GM23338 (cell line): ENCODE measurements at regions not wholly inside any gene's neighbourhood (a gene's known extent, or its start where the extent isn't known, plus 50 kb on each side); places are given as distances from the start of the nearest gene placed in this dataset.

Source experiments
- ATAC-seq: fragments of 200-7000 bp; cut with Tn5 transposase; 3 replicates; pipeline ENCODE4 v1.9.1; 2020
- DNase-seq: peaks from one replicate; pipeline ENCODE4 v3.0.0-alpha.2; 2015; ENCODE audit warnings: low spot score
- H2AFZ ChIP-seq: fragments of 200-600 bp; sonication (generic); 2 replicates; pipeline ENCODE4 v1.8.0; 2016; ENCODE audit warnings: antibody characterized with exemption, mild to moderate bottlenecking, moderate library complexity
- H3F3A ChIP-seq: fragments of 200-600 bp; sonication (generic); replicated peaks from 2 replicates; pipeline ENCODE4 v1.8.0; 2017; ENCODE audit warnings: antibody characterized with exemption, mixed run types, low read depth
- H3K27ac ChIP-seq: fragments of 200-600 bp; sonication (generic); 2 replicates; pipeline ENCODE4 v1.6.1; 2016; ENCODE audit warnings: low read depth
- H3K27me3 ChIP-seq: fragments of 200-600 bp; sonication (generic); 2 replicates; pipeline ENCODE4 v1.8.0; 2016; ENCODE audit warnings: mild to moderate bottlenecking, mixed run types, moderate library complexity; ENCODE audit not compliant: insufficient read depth
- H3K36me3 ChIP-seq: fragments of 200-600 bp; sonication (generic); 2 replicates; pipeline ENCODE4 v1.8.0; 2016; ENCODE audit warnings: mild to moderate bottlenecking; ENCODE audit not compliant: insufficient read depth
- H3K4me1 ChIP-seq: fragments of 200-600 bp; sonication (generic); 2 replicates; pipeline ENCODE4 v1.8.0; 2016; ENCODE audit warnings: mild to moderate bottlenecking, moderate library complexity; ENCODE audit not compliant: insufficient read depth
- H3K4me2 ChIP-seq: fragments of 200-600 bp; sonication (generic); 2 replicates; pipeline ENCODE4 v1.7.1; 2017; ENCODE audit warnings: mixed run types
- H3K4me3 ChIP-seq: fragments of 200-600 bp; sonication (generic); 2 replicates; pipeline ENCODE4 v1.6.1; 2016; ENCODE audit warnings: mixed run types
- H3K79me2 ChIP-seq: fragments of 200-600 bp; sonication (generic); replicated peaks from 2 replicates; pipeline ENCODE4 v1.8.0; 2017; ENCODE audit warnings: mild to moderate bottlenecking; ENCODE audit not compliant: insufficient read depth
- H3K9me2 ChIP-seq: fragments of 200-600 bp; sonication (generic); 2 replicates; pipeline ENCODE4 v1.8.0; 2017; ENCODE audit not compliant: insufficient read depth
- H4K20me1 ChIP-seq: fragments of 200-600 bp; sonication (generic); replicated peaks from 2 replicates; pipeline ENCODE4 v1.8.0; 2017; ENCODE audit warnings: mild to moderate bottlenecking; ENCODE audit not compliant: insufficient read depth
- H3K27ac Mint-ChIP-seq: 2 replicates; pipeline ENCODE4 v1.8.0; 2020; ENCODE audit warnings: inconsistent platforms, mild to moderate bottlenecking, moderate library complexity, mixed read lengths
- H3K27me3 Mint-ChIP-seq: 3 replicates; pipeline ENCODE4 v1.8.0; 2022; ENCODE audit warnings: low read depth, mild to moderate bottlenecking, moderate library complexity, mixed read lengths, inconsistent platforms; ENCODE audit not compliant: insufficient read depth, poor library complexity
- H3K36me3 Mint-ChIP-seq: 3 replicates; pipeline ENCODE4 v1.8.0; 2021; ENCODE audit warnings: low read depth, mild to moderate bottlenecking, inconsistent platforms, moderate library complexity, mixed read lengths
- H3K4me1 Mint-ChIP-seq: 3 replicates; pipeline ENCODE4 v1.8.0; 2020; ENCODE audit warnings: mild to moderate bottlenecking, inconsistent platforms, mixed read lengths
- H3K4me3 Mint-ChIP-seq: 3 replicates; pipeline ENCODE4 v1.8.0; 2021; ENCODE audit warnings: moderate library complexity, mild to moderate bottlenecking, inconsistent platforms, mixed read lengths
- H3K9me3 Mint-ChIP-seq: 3 replicates; pipeline ENCODE4 v1.8.0; 2020; ENCODE audit warnings: moderate library complexity, mild to moderate bottlenecking, inconsistent platforms, mixed read lengths
- CREB1 ChIP-seq: fragments of 250-450 bp; sonication (Bioruptor Pico); IDR thresholded peaks from 2 replicates; pipeline ENCODE4 v1.5.0; 2020; ENCODE audit warnings: low read depth, mild to moderate bottlenecking, moderate library complexity
- CTCF ChIP-seq, 2 experiments: fragments of 200-600 bp in 1 of 2; sonication (generic) in 1 of 2; conservative IDR thresholded peaks; 2 replicates each; pipeline versions ENCODE4 v1.5.1 to v1.6.1; 2016 to 2017; ENCODE audit warnings: antibody characterized with exemption in 2 of 2, low read depth in 2 of 2, mild to moderate bottlenecking in 2 of 2, moderate library complexity in 1 of 2
- ETS1 ChIP-seq: IDR thresholded peaks from 2 replicates; pipeline ENCODE4 v1.6.1; 2016; ENCODE audit warnings: antibody characterized with exemption
- EZH2phosphoT487 ChIP-seq: fragments of 200-600 bp; sonication (generic); IDR thresholded peaks from one replicate; pipeline ENCODE4 v1.8.1; 2018; ENCODE audit warnings: antibody characterized with exemption; ENCODE audit not compliant: unreplicated experiment
- JUNB ChIP-seq: IDR thresholded peaks from one replicate; pipeline ENCODE4 v1.6.1; 2016; ENCODE audit warnings: antibody characterized with exemption; ENCODE audit not compliant: unreplicated experiment
- NANOG ChIP-seq: IDR thresholded peaks from 2 replicates; pipeline ENCODE4 v1.6.1; 2016; ENCODE audit warnings: antibody characterized with exemption, borderline replicate concordance
- POLR2AphosphoS5 ChIP-seq: IDR thresholded peaks from 2 replicates; pipeline ENCODE4 v1.6.1; 2016; ENCODE audit warnings: antibody characterized with exemption, low read depth
- STAT1 ChIP-seq: IDR thresholded peaks from one replicate; pipeline ENCODE4 v1.6.1; 2016; ENCODE audit warnings: antibody characterized with exemption; ENCODE audit not compliant: unreplicated experiment
- ZNF114 ChIP-seq: fragments of 250-450 bp; sonication (Bioruptor Pico); IDR thresholded peaks from 2 replicates; pipeline ENCODE4 v1.5.0; 2020; ENCODE audit warnings: mild to moderate bottlenecking, moderate library complexity
- ZNF331 ChIP-seq: fragments of 250-450 bp; sonication (Bioruptor Pico); IDR thresholded peaks from 2 replicates; pipeline ENCODE4 v1.5.0; 2020; ENCODE audit warnings: low read depth, mild to moderate bottlenecking, moderate library complexity
- TF ChIP-seq, protein P1 (sequence below): IDR thresholded peaks from one replicate; pipeline ENCODE4 v1.6.1; 2018; ENCODE audit warnings: antibody characterized with exemption; ENCODE audit not compliant: unreplicated experiment

GRCh38 chr11:27582621-27583020 lies 76.1 kb upstream of the LIN7C start:
- Histone ChIP-seq H3K36me3 (no peaks in the 10 kb centered on the region), H3K27ac (no peak overlapping the region), H3K4me1 (no peaks in the 10 kb centered on the region), H4K20me1 (no peaks in the 10 kb centered on the region), H3K9me2 (no peaks in the 10 kb centered on the region), H3K27me3 (no peaks in the 10 kb centered on the region), H3F3A (no peaks in the 10 kb centered on the region), H3K4me2 (no peak overlapping the region), H3K4me3 (no peak overlapping the region), H2AFZ (peak overlapping the region; percentile 8; the same call in 1 of the 2 replicates), H3K79me2 (no peaks in the 10 kb centered on the region)
- Mint-ChIP-seq H3K27ac (no peak overlapping the region), H3K27me3 (peaks cover 2% of the 10 kb centered on the region), H3K4me3 (no peak overlapping the region), H3K9me3 (no peaks in the 10 kb centered on the region; the same call in 2 of the 3 replicates), H3K36me3 (no peaks in the 10 kb centered on the region), H3K4me1 (no peaks in the 10 kb centered on the region)
- ATAC-seq (no peak), DNase-seq (no peak)
- no peak for TF ChIP-seq JUNB
- TF ChIP-seq NANOG, result no peak
- no peak for TF ChIP-seq EZH2phosphoT487
- no peak for TF ChIP-seq STAT1

- Histone ChIP-seq H3K36me3 (no peaks in the 10 kb centered on the region), H3K4me2 (no peak overlapping the region), H2AFZ (no peak overlapping the region), H3K9me2 (no peaks in the 10 kb centered on the region), H3K79me2 (no peaks in the 10 kb centered on the region), H3F3A (no peaks in the 10 kb centered on the region), H3K4me1 (peaks cover 12% of the 10 kb centered on the region; the same call in 1 of the 2 replicates), H3K4me3 (no peak overlapping the region), H3K27ac (no peak overlapping the region), H3K27me3 (no peaks in the 10 kb centered on the region), H4K20me1 (no peaks in the 10 kb centered on the region)
- Mint-ChIP-seq H3K27me3 (no peaks in the 10 kb centered on the region), H3K9me3 (no peaks in the 10 kb centered on the region), H3K4me3 (no peak overlapping the region), H3K4me1 (peaks cover 13% of the 10 kb centered on the region), H3K36me3 (no peaks in the 10 kb centered on the region), H3K27ac (no peak overlapping the region)
- ATAC-seq, result no peak
- no peak for TF ChIP-seq EZH2phosphoT487
- DNase-seq, result no peak
Measured at GRCh38 chr11:27574342-27574741, 67.8 kb upstream of the LIN7C start.

- H3K27me3 Mint-ChIP-seq, result no peaks in the 10 kb centered on the region
- no peak overlapping the region for H3K27ac ChIP-seq
- H3K36me3 Mint-ChIP-seq, result no peaks in the 10 kb centered on the region
- H3K9me2 ChIP-seq, result no peaks in the 10 kb centered on the region
- no peak overlapping the region for H3K4me3 Mint-ChIP-seq
- no peaks in the 10 kb centered on the region for H3K79me2 ChIP-seq
- no peak overlapping the region for H3K4me2 ChIP-seq
- no peaks in the 10 kb centered on the region for H3F3A ChIP-seq
- H3K4me3 ChIP-seq, result no peak overlapping the region
- H3K4me1 Mint-ChIP-seq, result peaks cover 13% of the 10 kb centered on the region
- H3K27ac Mint-ChIP-seq, result no peak overlapping the region
- H4K20me1 ChIP-seq, result no peaks in the 10 kb centered on the region
- H3K27me3 ChIP-seq, result no peaks in the 10 kb centered on the region
- peaks cover 12% of the 10 kb centered on the region; the same call in 1 of the 2 replicates for H3K4me1 ChIP-seq
- no peak overlapping the region for H2AFZ ChIP-seq
- no peak for ATAC-seq
- no peaks in the 10 kb centered on the region for H3K36me3 ChIP-seq
- no peaks in the 10 kb centered on the region for H3K9me3 Mint-ChIP-seq
- no peak for DNase-seq
- TF ChIP-seq CTCF (conservative IDR thresholded peaks at IDR 0.05; ENCODE audit: low read depth in 2 of 2), result no peak
- no peak for TF ChIP-seq ZNF331 (CRISPR knock-in tag)
- TF ChIP-seq JUNB, result no peak
- no peak for TF ChIP-seq ZNF114 (CRISPR knock-in tag)
- TF ChIP-seq, protein P1, sequence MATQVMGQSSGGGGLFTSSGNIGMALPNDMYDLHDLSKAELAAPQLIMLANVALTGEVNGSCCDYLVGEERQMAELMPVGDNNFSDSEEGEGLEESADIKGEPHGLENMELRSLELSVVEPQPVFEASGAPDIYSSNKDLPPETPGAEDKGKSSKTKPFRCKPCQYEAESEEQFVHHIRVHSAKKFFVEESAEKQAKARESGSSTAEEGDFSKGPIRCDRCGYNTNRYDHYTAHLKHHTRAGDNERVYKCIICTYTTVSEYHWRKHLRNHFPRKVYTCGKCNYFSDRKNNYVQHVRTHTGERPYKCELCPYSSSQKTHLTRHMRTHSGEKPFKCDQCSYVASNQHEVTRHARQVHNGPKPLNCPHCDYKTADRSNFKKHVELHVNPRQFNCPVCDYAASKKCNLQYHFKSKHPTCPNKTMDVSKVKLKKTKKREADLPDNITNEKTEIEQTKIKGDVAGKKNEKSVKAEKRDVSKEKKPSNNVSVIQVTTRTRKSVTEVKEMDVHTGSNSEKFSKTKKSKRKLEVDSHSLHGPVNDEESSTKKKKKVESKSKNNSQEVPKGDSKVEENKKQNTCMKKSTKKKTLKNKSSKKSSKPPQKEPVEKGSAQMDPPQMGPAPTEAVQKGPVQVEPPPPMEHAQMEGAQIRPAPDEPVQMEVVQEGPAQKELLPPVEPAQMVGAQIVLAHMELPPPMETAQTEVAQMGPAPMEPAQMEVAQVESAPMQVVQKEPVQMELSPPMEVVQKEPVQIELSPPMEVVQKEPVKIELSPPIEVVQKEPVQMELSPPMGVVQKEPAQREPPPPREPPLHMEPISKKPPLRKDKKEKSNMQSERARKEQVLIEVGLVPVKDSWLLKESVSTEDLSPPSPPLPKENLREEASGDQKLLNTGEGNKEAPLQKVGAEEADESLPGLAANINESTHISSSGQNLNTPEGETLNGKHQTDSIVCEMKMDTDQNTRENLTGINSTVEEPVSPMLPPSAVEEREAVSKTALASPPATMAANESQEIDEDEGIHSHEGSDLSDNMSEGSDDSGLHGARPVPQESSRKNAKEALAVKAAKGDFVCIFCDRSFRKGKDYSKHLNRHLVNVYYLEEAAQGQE, result no peak
- TF ChIP-seq ETS1, result no peak
- no peak for TF ChIP-seq CREB1 (CRISPR knock-in tag)
- TF ChIP-seq NANOG, result no peak
- no peak for TF ChIP-seq POLR2AphosphoS5
Measured at GRCh38 chr11:27573024-27573423, 66.5 kb upstream of the LIN7C start.
